Stomach (tissue), 8 donors: ENCODE measurements at regions not wholly inside any gene's neighbourhood (a gene's known extent, or its start where the extent isn't known, plus 50 kb on each side); places are given as distances from the start of the nearest gene placed in this dataset.

Experiments
- DNase-seq, 2 donors: peaks; one replicate each; pipeline versions ENCODE4 v3.0.0 to v3.0.0-alpha.2; 2013 to 2019
- H3K27ac ChIP-seq, 5 donors: fragments of 200-600 bp in 4 of 5; sonication (generic) in 4 of 5; one replicate each; pipeline ENCODE4 v1.5.1; 2013 to 2019; ENCODE audit warnings: mild to moderate bottlenecking in 1 of 5, moderate library complexity in 1 of 5
- H3K27me3 ChIP-seq, 3 donors: fragments of 200-600 bp; sonication (generic); one replicate each; pipeline ENCODE4 v1.5.1; 2017 to 2019; ENCODE audit warnings: mixed run types in 1 of 3
- H3K36me3 ChIP-seq, 4 donors: fragments of 200-600 bp; sonication (generic); 1 replicate in 3 of 4; 2 replicates in 1 of 4; pipeline ENCODE4 v1.5.1; 2016 to 2019
- H3K4me1 ChIP-seq, 4 donors: fragments of 200-600 bp; sonication (generic); one replicate each; pipeline ENCODE4 v1.5.1; 2016 to 2019
- H3K4me3 ChIP-seq, 4 donors: fragments of 200-600 bp; sonication (generic) in 3 of 4; one replicate each; pipeline ENCODE4 v1.5.1; 2016 to 2019; ENCODE audit warnings: mild to moderate bottlenecking in 1 of 4
- H3K9me3 ChIP-seq, 4 donors: fragments of 200-600 bp; sonication (generic); one replicate each; pipeline ENCODE4 v1.5.1; 2016 to 2019
- CTCF ChIP-seq, 7 experiments: fragments of 450-650 bp in 4 of 7; fragments of 200-600 bp in 3 of 7; sonication (generic) in 3 of 7; IDR thresholded peaks; one replicate each; pipeline ENCODE4 v1.5.1; 2016 to 2019; ENCODE audit warnings: antibody characterized with exemption in 7 of 7, control low read depth in 2 of 7, mild to moderate bottlenecking in 1 of 7
- EP300 ChIP-seq: sonication (generic); formaldehyde crosslinking; IDR thresholded peaks from one replicate; pipeline ENCODE4 v1.6.1; 2017; ENCODE audit warnings: antibody characterized with exemption
- POLR2A ChIP-seq, 4 donors: fragments of 450-650 bp; IDR thresholded peaks; one replicate each; pipeline ENCODE4 v1.6.1; 2016; ENCODE audit warnings: antibody characterized with exemption in 4 of 4, control low read depth in 2 of 4, mild to moderate bottlenecking in 1 of 4, moderate library complexity in 1 of 4
- POLR2AphosphoS5 ChIP-seq, 3 donors: sonication (generic); formaldehyde crosslinking; IDR thresholded peaks; one replicate each; pipeline ENCODE4 v1.6.1; 2016; ENCODE audit warnings: antibody characterized with exemption in 3 of 3
- WGBS, 5 donors: extraction: QIAGEN DNeasy Blood & Tissue Kit in 3 of 5; methylation state at CpG; one replicate each; pipeline versions ENCODE4 v1.1.5 to v1.1.7; 2013 to 2018; 5-methylcytosine and 5-hydroxymethylcytosine counted together
- intact Hi-C: fragments of 100-400 bp; cut with DNase I; formaldehyde crosslinking; loops from one replicate; pipeline ENCODE4 v1.15.1; 2023; ENCODE audit warnings: low total_unique reads
- donor health status: healthy with polysubstance abuse.
- donor health status: Bipolar disorder and iron deficiency.
- donor health status: healthy.

- Histone ChIP-seq H3K9me3 (peaks cover 0 to 5% (median 2%) of the 10 kb centered on the region in 4 donors), H3K36me3 (no peaks in the 10 kb centered on the region), H3K27ac (no peak overlapping the region), H3K27me3 (no peaks in the 10 kb centered on the region), H3K4me1 (no peaks in the 10 kb centered on the region), H3K4me3 (no peak overlapping the region)
- no peak for TF ChIP-seq POLR2A (IDR thresholded peaks at IDR 0.05)
- no peak for TF ChIP-seq POLR2AphosphoS5 (IDR thresholded peaks at IDR 0.05)
- no peak for TF ChIP-seq EP300
- TF ChIP-seq CTCF (IDR thresholded peaks at IDR 0.05), result no peak
- no peak for DNase-seq
- intact Hi-C loops, result no loop called here
- WGBS, 5 donors, result 85 to 91% (median 85%) methylated on average over 1 of the region's 1 CpG
These were observed 279.0 kb upstream of the TCERG1L start for GRCh38 chr10:131590567-131590966.

- Histone ChIP-seq H3K27me3 (no peaks in the 10 kb centered on the region), H3K9me3 (peaks cover 0 to 5% (median 2%) of the 10 kb centered on the region in 4 donors), H3K36me3 (no peaks in the 10 kb centered on the region), H3K27ac (no peak overlapping the region), H3K4me1 (no peaks in the 10 kb centered on the region), H3K4me3 (no peak overlapping the region)
- intact Hi-C loops, result no loop called here
- no peak for DNase-seq
- TF ChIP-seq EP300, result no peak
- TF ChIP-seq CTCF (IDR thresholded peaks at IDR 0.05), result no peak
- no peak for TF ChIP-seq POLR2AphosphoS5 (IDR thresholded peaks at IDR 0.05)
- no peak for TF ChIP-seq POLR2A (IDR thresholded peaks at IDR 0.05)
These were observed 280.4 kb upstream of the TCERG1L start for GRCh38 chr10:131591936-131592335.

GRCh38 chr10:131609176-131609575, 291.6 kb upstream of the PPP2R2D start:
- Histone ChIP-seq H3K4me1 (no peaks in the 10 kb centered on the region), H3K9me3 (peaks cover 0 to 13% (median 12%) of the 10 kb centered on the region in 4 donors), H3K36me3 (no peaks in the 10 kb centered on the region), H3K4me3 (no peak overlapping the region), H3K27ac (no peak overlapping the region), H3K27me3 (peaks cover 0 to 6% (median 0%) of the 10 kb centered on the region in 3 donors)
- intact Hi-C loops, result no loop called here
- 74 to 83% (median 81%) methylated on average over 11 to 12 of the region's 12 CpGs for WGBS, 5 donors
- TF ChIP-seq CTCF (IDR thresholded peaks at IDR 0.05), result no peak
- TF ChIP-seq EP300, result no peak
- TF ChIP-seq POLR2AphosphoS5 (IDR thresholded peaks at IDR 0.05), result no peak
- TF ChIP-seq POLR2A (IDR thresholded peaks at IDR 0.05), result no peak
- DNase-seq, result no peak

GRCh38 chr10:131615150-131615549, 285.7 kb upstream of the PPP2R2D start:
- Histone ChIP-seq H3K4me3 (no peak overlapping the region), H3K36me3 (no peaks in the 10 kb centered on the region), H3K4me1 (no peaks in the 10 kb centered on the region), H3K27me3 (peaks cover 0 to 37% (median 0%) of the 10 kb centered on the region in 3 donors), H3K27ac (no peak overlapping the region), H3K9me3 (no peaks in the 10 kb centered on the region)
- TF ChIP-seq POLR2A (IDR thresholded peaks at IDR 0.05), result no peak
- no peak for TF ChIP-seq CTCF (IDR thresholded peaks at IDR 0.05)
- TF ChIP-seq POLR2AphosphoS5 (IDR thresholded peaks at IDR 0.05), result no peak
- no peak for TF ChIP-seq EP300
- WGBS, 5 donors, result 78 to 100% (median 94%) methylated on average over 2 of the region's 2 CpGs
- DNase-seq, result no peak
- intact Hi-C loops, result no loop called here
